Ectodermal cell (in vitro differentiated cells): ENCODE measurements at regions not wholly inside any gene's neighbourhood (a gene's known extent, or its start where the extent isn't known, plus 50 kb on each side); places are given as distances from the start of the nearest gene placed in this dataset.
"Not testable (repeated sequence)": the region's sequence is repeated elsewhere in the genome, so short reads cannot be mapped to it uniquely, and the experiment has no call there.

Experiments used
- H3K27ac ChIP-seq: 2 replicates; pipeline ENCODE4 v1.7.0; 2013; ENCODE audit warnings: mild to moderate bottlenecking, low read depth, low read length; ENCODE audit not compliant: insufficient read depth, poor library complexity, severe bottlenecking
- H3K27me3 ChIP-seq: 2 replicates; pipeline ENCODE4 v1.7.0; 2013; ENCODE audit warnings: mild to moderate bottlenecking, low read length; ENCODE audit not compliant: insufficient read depth, control insufficient read depth, poor library complexity, severe bottlenecking
- H3K36me3 ChIP-seq: one replicate; pipeline ENCODE4 v1.7.0; 2013; ENCODE audit warnings: low read length; ENCODE audit not compliant: control insufficient read depth, insufficient read depth
- H3K4me1 ChIP-seq: one replicate; pipeline ENCODE4 v1.7.0; 2013; ENCODE audit warnings: low read length; ENCODE audit not compliant: control insufficient read depth, insufficient read depth
- H3K4me3 ChIP-seq: 2 replicates; pipeline ENCODE4 v1.7.0; 2013; ENCODE audit warnings: low read depth, low read length, control low read depth; ENCODE audit not compliant: insufficient read depth
- H3K9me3 ChIP-seq: 2 replicates; pipeline ENCODE4 v1.7.0; 2013; ENCODE audit warnings: mild to moderate bottlenecking, low read length, moderate library complexity; ENCODE audit not compliant: control insufficient read depth
- WGBS, 2 experiments: methylation state at CpG; one replicate each; pipeline ENCODE4 v1.1.7; 2013; ENCODE audit warnings: missing lambda C conversion rate in 2 of 2; 5-methylcytosine and 5-hydroxymethylcytosine counted together

DNA sequence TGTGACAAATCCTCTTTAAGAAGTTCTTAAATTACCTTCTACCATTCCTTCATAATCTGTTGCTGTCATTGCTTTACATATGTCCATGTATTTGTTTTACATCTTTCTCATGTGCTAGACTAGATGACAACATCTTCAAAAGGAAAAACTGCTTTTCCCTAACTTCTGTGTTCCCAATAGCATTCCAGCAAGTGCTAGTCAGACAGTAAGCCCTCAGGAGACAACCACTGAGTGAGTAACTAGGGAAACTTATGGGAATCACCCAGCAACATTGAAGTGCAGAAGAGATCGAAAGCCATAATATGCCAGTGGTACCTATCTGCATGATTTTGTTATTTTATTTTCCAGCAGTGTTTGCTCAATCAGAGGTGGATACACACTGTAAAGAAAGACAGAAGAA lies 889.7 kb upstream of the API5 start:
- no peaks in the 10 kb centered on the region for H3K36me3 ChIP-seq
- 97 to 100% methylated on average over 1 of the region's 1 CpG for WGBS, 2 experiments
- H3K4me1 ChIP-seq: no peaks in the 10 kb centered on the region
- no peak overlapping the region for H3K27ac ChIP-seq
- no peak overlapping the region for H3K4me3 ChIP-seq
- no peaks in the 10 kb centered on the region for H3K27me3 ChIP-seq
- no peaks in the 10 kb centered on the region for H3K9me3 ChIP-seq

DNA sequence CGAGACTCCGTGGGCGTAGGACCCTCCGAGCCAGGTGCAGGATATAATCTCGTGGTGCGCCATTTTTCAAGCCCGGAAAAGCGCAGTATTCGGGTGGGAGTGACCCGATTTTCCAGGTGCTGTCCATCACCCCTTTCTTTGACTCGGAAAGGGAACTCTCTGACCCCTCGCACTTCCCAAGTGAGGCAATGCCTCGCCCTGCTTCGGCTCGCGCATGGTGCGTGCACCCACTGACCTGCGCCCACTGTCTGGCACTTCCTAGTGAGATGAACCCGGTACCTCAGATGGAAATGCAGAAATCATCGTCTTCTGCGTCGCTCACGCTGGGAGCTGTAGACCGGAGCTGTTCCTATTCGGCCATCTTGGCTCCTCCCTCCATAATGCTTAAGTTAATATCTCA lies 876.9 kb upstream of the API5 start:
- H3K4me1 ChIP-seq, H3K36me3 ChIP-seq, H3K27ac ChIP-seq, H3K27me3 ChIP-seq, H3K9me3 ChIP-seq, H3K4me3 ChIP-seq: not testable (repeated sequence)
- 92 to 95% methylated on average over 25 of the region's 25 CpGs for WGBS, 2 experiments

DNA sequence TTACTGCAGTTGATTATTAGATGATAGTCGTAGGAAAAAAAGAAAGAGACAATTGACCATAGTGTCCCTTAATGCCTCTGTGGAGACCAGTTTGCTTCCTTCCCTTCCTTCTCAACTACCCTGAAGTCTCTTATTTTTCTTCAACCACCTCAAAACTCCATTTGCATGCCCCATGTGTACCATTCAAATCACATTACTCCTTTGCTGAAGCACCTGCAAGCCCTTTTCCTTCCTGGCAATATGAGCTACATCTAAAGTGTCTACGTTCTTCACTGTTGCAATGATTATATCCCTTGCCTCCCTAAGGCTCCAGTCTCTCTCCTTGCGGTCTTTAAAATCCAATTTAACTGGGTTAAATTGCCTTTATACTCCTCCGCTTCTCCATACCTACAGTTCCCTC lies 867.4 kb upstream of the API5 start:
- 70 to 73% methylated on average over 4 of the region's 4 CpGs for WGBS, 2 experiments
- no peak overlapping the region for H3K27ac ChIP-seq
- H3K27me3 ChIP-seq: no peaks in the 10 kb centered on the region
- H3K4me1 ChIP-seq: no peaks in the 10 kb centered on the region
- H3K4me3 ChIP-seq: no peak overlapping the region
- H3K36me3 ChIP-seq: no peaks in the 10 kb centered on the region
- no peaks in the 10 kb centered on the region for H3K9me3 ChIP-seq

DNA sequence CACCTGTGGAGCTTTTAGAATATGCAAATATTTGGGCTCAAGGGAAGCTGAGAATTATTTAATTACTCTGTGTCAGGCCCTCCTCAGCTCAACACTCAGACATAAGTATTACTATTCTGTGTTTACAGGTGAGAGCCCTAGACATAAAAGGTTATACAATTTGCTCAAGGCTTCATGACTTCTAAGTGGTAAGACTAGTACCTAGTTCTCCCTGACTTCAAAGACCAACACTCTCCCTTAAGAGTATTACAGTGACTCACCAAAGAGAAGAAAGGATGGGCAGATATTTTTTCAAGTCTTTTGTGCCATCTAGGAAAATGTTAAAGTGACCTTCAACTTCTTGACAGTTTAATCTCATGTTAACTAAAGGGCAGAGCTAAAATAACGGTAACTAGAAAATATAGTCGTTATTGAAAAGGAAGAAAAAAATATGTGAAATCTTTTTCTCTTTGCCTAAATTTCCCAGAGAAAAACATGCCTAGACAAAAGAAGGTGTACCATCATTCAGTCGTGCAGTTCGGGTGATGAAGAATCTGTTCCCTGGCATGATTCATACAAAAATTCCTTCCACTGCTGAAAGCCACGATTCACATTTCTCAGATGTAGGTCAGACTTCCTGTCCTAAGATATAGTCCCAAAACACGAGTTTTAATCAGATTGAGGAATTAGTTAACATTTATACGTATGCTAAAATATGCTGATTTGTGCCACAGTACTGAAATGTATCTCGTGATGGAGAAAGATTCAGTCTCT lies 849.1 kb upstream of the API5 start:
- Histone ChIP-seq H3K4me1 (no peaks in the 10 kb centered on the region), H3K36me3 (no peaks in the 10 kb centered on the region), H3K4me3 (no peak overlapping the region), H3K27me3 (no peaks in the 10 kb centered on the region), H3K27ac (no peak overlapping the region), H3K9me3 (no peaks in the 10 kb centered on the region)
- WGBS, 2 experiments: 91% methylated on average over 8 of the region's 8 CpGs

DNA sequence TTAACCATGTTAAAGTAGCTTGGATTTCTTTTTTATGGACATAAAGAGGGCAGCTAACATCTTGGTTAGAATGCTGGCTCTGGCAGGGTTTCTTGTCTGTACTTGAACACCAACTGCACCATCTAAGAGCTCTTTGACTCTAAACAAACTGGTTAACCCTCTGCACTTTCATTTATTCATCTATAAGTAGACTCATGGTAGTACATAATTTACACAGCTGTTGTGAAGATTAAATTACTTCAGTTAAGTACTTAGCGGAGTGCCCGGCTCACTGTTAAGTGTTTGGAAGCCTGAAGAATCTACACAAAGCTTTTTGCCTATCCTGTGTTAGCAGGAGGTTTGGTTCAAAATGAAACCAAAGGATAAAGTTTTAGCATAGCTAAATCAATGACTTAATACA lies 846.2 kb upstream of the API5 start:
- Histone ChIP-seq H3K4me3 (no peak overlapping the region), H3K27me3 (no peaks in the 10 kb centered on the region), H3K9me3 (no peaks in the 10 kb centered on the region), H3K4me1 (no peaks in the 10 kb centered on the region), H3K36me3 (no peaks in the 10 kb centered on the region), H3K27ac (no peak overlapping the region)
- WGBS, 2 experiments: 69 to 76% methylated on average over 2 of the region's 2 CpGs

DNA sequence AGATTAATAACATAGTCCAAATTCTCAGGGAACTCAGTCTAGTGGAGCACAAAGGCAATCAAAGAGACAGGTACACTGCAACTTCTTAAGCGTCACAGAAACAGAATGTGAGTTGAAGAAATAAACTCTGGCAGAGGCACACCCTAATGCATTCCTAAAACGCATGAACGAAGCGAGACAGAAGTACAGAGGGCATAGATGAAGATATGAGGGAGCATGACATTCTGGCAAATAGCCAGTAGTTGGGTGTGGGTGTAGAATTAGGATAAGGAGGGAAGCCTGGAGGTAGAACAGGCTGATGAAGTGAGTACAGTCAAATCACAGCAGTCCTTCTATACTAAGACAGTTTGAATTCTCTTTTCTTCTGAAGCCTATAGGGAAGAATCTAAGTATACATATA lies 838.7 kb upstream of the API5 start:
- WGBS, 2 experiments: 95 to 97% methylated on average over 4 of the region's 4 CpGs
- no peaks in the 10 kb centered on the region for H3K9me3 ChIP-seq
- no peak overlapping the region for H3K4me3 ChIP-seq
- no peak overlapping the region for H3K27ac ChIP-seq
- no peaks in the 10 kb centered on the region for H3K27me3 ChIP-seq
- no peaks in the 10 kb centered on the region for H3K4me1 ChIP-seq
- no peaks in the 10 kb centered on the region for H3K36me3 ChIP-seq

DNA sequence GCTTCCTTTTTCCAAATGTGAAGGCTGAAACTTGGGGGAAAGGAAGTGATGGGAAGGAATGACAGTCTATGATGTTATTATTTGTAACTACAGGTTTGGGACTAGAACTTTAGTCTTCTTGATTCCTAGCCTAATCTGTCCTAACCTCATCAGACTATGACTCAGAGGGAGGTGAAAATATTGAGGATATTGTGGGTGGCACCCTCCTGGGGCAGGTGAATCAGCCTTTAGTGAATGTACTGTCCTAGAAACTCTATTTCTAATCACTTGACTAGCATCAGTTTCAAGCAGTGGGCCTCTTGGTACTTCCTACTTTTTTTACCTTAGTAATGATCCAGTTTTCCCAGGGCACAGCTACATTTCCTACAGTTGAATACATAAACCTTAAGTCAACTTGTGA lies 829.0 kb upstream of the API5 start:
- Histone ChIP-seq H3K4me3 (no peak overlapping the region), H3K9me3 (no peaks in the 10 kb centered on the region), H3K4me1 (no peaks in the 10 kb centered on the region), H3K27me3 (no peaks in the 10 kb centered on the region), H3K27ac (no peak overlapping the region), H3K36me3 (no peaks in the 10 kb centered on the region)

DNA sequence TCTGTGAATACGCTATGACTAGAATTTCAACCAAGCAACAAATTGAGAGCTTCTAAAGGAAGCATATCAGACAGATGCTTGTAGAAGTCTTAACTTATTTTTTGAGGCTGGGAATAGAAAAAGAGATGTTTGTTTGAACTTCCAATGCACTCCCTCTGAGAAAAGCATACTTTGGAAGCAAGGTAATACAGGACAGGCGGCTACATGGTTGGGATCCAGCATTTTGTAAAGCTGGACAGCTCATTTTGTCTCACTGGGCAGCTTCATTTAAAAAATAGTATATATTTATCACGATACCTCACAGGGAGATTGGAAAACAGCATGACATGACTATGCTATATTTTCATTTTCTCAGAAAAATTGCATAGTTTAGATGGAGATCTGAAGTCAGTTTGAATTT lies 821.3 kb upstream of the API5 start:
- H3K27ac ChIP-seq: no peak overlapping the region
- no peaks in the 10 kb centered on the region for H3K27me3 ChIP-seq
- no peaks in the 10 kb centered on the region for H3K36me3 ChIP-seq
- H3K4me3 ChIP-seq: no peak overlapping the region
- WGBS, 2 experiments: 91% methylated on average over 3 of the region's 3 CpGs
- H3K4me1 ChIP-seq: no peaks in the 10 kb centered on the region
- no peaks in the 10 kb centered on the region for H3K9me3 ChIP-seq

DNA sequence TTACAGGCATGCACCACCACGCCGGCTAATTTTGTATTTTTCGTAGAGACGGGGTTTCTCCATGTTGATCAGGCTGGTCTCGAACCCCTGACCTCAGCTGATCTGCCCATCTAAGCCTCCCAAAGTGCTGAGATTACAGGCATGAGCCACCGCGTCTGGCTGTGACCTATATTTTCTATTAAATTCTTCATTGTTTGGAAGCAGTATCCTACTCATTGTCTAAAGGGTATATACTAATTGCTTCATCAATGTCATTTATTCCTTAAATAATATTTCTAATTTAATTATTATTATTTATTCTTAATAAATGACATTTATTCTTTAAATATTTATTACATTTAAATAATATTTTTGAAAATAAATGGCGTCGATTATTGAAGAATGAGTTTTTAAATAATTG lies 817.3 kb upstream of the API5 start:
- no peak overlapping the region for H3K27ac ChIP-seq
- no peaks in the 10 kb centered on the region for H3K9me3 ChIP-seq
- 92% methylated on average over 5 to 7 of the region's 9 CpGs for WGBS, 2 experiments
- no peaks in the 10 kb centered on the region for H3K36me3 ChIP-seq
- H3K4me3 ChIP-seq: no peak overlapping the region
- no peaks in the 10 kb centered on the region for H3K4me1 ChIP-seq
- H3K27me3 ChIP-seq: no peaks in the 10 kb centered on the region

DNA sequence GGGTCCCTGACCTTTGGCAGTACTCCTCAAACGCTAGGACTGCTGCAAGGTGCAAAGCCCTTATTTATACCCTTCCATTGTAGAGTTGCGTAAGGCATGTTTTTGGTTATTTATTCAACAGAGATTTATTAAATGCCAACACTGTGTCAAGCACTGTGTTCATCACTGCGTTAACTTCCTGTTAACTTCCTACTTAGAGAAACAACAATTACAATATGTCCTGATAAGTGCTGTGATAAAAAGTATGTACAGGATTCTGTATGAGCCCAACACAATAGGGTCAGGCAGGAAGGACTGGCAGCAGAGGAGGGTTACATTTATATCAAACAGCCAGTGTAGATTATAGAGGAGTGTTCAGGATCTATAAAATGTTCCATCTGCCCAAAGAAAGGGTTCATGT lies 812.8 kb upstream of the API5 start:
- Histone ChIP-seq H3K4me1 (no peaks in the 10 kb centered on the region), H3K9me3 (no peaks in the 10 kb centered on the region), H3K27me3 (no peaks in the 10 kb centered on the region), H3K27ac (no peak overlapping the region), H3K4me3 (no peak overlapping the region), H3K36me3 (no peaks in the 10 kb centered on the region)
- 50 to 84% methylated on average over 1 to 3 of the region's 3 CpGs for WGBS, 2 experiments

DNA sequence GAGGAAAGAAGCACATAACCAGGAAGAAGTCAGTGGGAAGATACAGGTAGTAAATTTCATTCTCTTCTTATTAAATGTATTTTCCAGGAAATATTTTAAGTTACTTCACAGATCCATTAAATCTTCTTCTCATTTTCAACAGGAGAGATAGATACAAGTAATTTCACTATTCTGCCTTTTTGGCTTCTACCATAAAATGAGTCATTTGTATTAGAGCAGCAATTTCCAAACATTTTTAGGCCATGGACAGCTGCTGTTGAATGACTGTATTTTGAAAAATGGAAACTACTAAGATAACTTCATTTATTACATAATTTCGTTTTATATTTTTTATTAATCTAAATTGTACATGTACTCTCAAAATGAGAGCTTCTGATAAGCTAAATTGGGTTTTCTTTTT lies 809.6 kb upstream of the API5 start:
- no peaks in the 10 kb centered on the region for H3K4me1 ChIP-seq
- no CpG with 5 or more reads among the region's 1 CpG for WGBS, 2 experiments
- no peak overlapping the region for H3K4me3 ChIP-seq
- no peaks in the 10 kb centered on the region for H3K36me3 ChIP-seq
- no peaks in the 10 kb centered on the region for H3K27me3 ChIP-seq
- no peaks in the 10 kb centered on the region for H3K9me3 ChIP-seq
- H3K27ac ChIP-seq: no peak overlapping the region
